Mammary epithelial cell (primary cell): ENCODE measurements at regions not wholly inside any gene's neighbourhood (a gene's known extent, or its start where the extent isn't known, plus 50 kb on each side); places are given as distances from the start of the nearest gene placed in this dataset.

Experiments
- EZH2 ChIP-seq: IDR thresholded peaks from 2 replicates; pipeline ENCODE4 v1.6.1; 2012; ENCODE audit warnings: low read length, inconsistent platforms, borderline replicate concordance
- TF ChIP-seq, protein P1 (sequence below), 2 donors: IDR thresholded peaks in 1 of 2; conservative IDR thresholded peaks in 1 of 2; 2 replicates each; pipeline ENCODE4 v1.5.1; 2011 to 2012; ENCODE audit warnings: inconsistent platforms in 2 of 2, low read length in 2 of 2, mild to moderate bottlenecking in 2 of 2, control low read depth in 1 of 2, low read depth in 1 of 2; ENCODE audit not compliant: insufficient read depth in 1 of 2; ENCODE audit errors: extremely low read depth in 1 of 2

DNA sequence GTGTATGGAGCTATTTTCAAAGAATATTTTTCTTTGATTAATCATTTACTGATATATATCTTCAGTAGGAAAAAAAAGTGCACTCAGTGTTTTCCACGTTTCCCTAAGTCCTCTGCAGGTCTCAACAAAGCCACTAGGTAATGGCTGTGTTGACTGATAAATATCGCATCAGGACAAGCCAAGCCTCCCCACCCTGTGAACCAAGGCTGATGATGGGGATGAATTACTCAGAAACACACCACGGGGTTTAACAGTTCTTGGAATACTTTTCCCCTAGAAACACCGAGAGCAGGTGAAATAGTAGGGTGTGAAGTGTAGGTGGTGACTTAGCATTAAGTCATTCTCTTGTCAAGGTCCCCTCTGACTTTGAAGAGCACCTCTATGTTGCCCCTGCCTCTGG is 423.5 kb upstream of the IGFBP3 start:
- TF ChIP-seq, protein P1, sequence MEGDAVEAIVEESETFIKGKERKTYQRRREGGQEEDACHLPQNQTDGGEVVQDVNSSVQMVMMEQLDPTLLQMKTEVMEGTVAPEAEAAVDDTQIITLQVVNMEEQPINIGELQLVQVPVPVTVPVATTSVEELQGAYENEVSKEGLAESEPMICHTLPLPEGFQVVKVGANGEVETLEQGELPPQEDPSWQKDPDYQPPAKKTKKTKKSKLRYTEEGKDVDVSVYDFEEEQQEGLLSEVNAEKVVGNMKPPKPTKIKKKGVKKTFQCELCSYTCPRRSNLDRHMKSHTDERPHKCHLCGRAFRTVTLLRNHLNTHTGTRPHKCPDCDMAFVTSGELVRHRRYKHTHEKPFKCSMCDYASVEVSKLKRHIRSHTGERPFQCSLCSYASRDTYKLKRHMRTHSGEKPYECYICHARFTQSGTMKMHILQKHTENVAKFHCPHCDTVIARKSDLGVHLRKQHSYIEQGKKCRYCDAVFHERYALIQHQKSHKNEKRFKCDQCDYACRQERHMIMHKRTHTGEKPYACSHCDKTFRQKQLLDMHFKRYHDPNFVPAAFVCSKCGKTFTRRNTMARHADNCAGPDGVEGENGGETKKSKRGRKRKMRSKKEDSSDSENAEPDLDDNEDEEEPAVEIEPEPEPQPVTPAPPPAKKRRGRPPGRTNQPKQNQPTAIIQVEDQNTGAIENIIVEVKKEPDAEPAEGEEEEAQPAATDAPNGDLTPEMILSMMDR (conservative IDR thresholded peaks at IDR 0.05 in 1 of 2, IDR thresholded peaks at IDR 0.05 in 1 of 2; ENCODE audit: extremely low read depth in 1 of 2, insufficient read depth in 1 of 2, low read depth in 1 of 2, low read length in 2 of 2), result no peak
- TF ChIP-seq EZH2, result no peak
